Small intestine (tissue), 7 donors: ENCODE measurements at regions not wholly inside any gene's neighbourhood (a gene's known extent, or its start where the extent isn't known, plus 50 kb on each side); places are given as distances from the start of the nearest gene placed in this dataset.

Experiments used
- DNase-seq, 2 donors: peaks; one replicate each; pipeline versions ENCODE4 v3.0.0 to v3.0.0-alpha.2; 2013
- FAIRE-seq: peaks from 2 replicates; lab custom pipeline; 2012; peaks lifted over from hg19 to GRCh38; lab: Jason Lieb, UNC
- H3K27ac ChIP-seq, 3 donors: one replicate each; pipeline ENCODE4 v1.5.1; 2013; ENCODE audit warnings: low read length in 2 of 3, mild to moderate bottlenecking in 2 of 3, control low read depth in 1 of 3, inconsistent platforms in 1 of 3, low read depth in 1 of 3, moderate library complexity in 1 of 3
- H3K27me3 ChIP-seq, 3 donors: one replicate each; pipeline ENCODE4 v1.6.1; 2013; ENCODE audit warnings: low read length in 3 of 3, inconsistent platforms in 1 of 3; ENCODE audit not compliant: control insufficient read depth in 3 of 3, insufficient read depth in 3 of 3
- H3K36me3 ChIP-seq, 3 donors: one replicate each; pipeline ENCODE4 v1.6.1; 2013; ENCODE audit warnings: low read length in 3 of 3, inconsistent platforms in 1 of 3, low read depth in 1 of 3, mild to moderate bottlenecking in 1 of 3, moderate library complexity in 1 of 3; ENCODE audit not compliant: control insufficient read depth in 3 of 3, insufficient read depth in 2 of 3
- H3K4me1 ChIP-seq, 3 donors: one replicate each; pipeline ENCODE4 v1.6.1; 2013; ENCODE audit warnings: low read length in 2 of 3, inconsistent platforms in 1 of 3, low read depth in 1 of 3, mild to moderate bottlenecking in 1 of 3, moderate library complexity in 1 of 3; ENCODE audit not compliant: control insufficient read depth in 3 of 3, insufficient read depth in 2 of 3
- H3K4me3 ChIP-seq, 3 donors: one replicate each; pipeline ENCODE4 v1.5.1; 2013; ENCODE audit warnings: low read length in 3 of 3, control low read depth in 1 of 3, inconsistent platforms in 1 of 3, low read depth in 1 of 3, mild to moderate bottlenecking in 1 of 3, moderate library complexity in 1 of 3
- H3K9me3 ChIP-seq, 2 donors: one replicate each; pipeline ENCODE4 v1.6.1; 2013; ENCODE audit warnings: low read depth in 1 of 2, low read length in 1 of 2; ENCODE audit not compliant: control insufficient read depth in 2 of 2, insufficient read depth in 1 of 2
- WGBS, 3 donors: extraction: QIAGEN DNeasy Blood & Tissue Kit; methylation state at CpG; one replicate each; pipeline ENCODE4 v1.1.7; 2013; 5-methylcytosine and 5-hydroxymethylcytosine counted together
- donor health status: healthy with polysubstance abuse.
- donor health status: control.
- donor health status: control.
- donor health status: Bipolar disorder and iron deficiency.
- donor health status: healthy.

DNA sequence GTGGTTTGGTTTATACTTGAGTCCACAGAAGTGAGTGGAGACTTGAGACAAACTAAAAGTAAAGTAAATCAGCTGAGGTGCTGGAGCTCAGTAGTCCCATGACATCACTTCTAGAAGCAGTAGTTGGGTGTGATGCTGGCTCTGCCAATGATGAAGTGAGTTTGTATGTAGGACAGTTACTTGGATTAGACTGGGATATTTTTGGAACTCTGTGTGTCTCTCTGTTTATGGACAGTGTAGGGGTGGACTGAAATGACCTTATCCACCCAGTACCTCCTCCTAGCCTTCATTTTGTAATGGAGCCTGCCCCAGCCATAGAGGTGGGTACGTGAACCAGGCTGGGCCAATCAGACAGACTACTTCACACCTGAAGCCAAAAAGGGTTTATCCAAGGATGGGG is 52.2 kb downstream of the POLR1D start:
- H3K27me3 ChIP-seq, result no peaks in the 10 kb centered on the region
- no peaks in the 10 kb centered on the region for H3K36me3 ChIP-seq
- H3K4me1 ChIP-seq, result no peaks in the 10 kb centered on the region
- no peak overlapping the region for H3K27ac ChIP-seq
- DNase-seq, result no peak
- no peak overlapping the region for H3K4me3 ChIP-seq
- peaks cover 0 to 3% of the 10 kb centered on the region in 2 donors for H3K9me3 ChIP-seq
- 87 to 92% (median 88%) methylated on average over 1 of the region's 1 CpG for whole genome bisulfite sequencing, 3 donors
- FAIRE-seq, result no peak

DNA sequence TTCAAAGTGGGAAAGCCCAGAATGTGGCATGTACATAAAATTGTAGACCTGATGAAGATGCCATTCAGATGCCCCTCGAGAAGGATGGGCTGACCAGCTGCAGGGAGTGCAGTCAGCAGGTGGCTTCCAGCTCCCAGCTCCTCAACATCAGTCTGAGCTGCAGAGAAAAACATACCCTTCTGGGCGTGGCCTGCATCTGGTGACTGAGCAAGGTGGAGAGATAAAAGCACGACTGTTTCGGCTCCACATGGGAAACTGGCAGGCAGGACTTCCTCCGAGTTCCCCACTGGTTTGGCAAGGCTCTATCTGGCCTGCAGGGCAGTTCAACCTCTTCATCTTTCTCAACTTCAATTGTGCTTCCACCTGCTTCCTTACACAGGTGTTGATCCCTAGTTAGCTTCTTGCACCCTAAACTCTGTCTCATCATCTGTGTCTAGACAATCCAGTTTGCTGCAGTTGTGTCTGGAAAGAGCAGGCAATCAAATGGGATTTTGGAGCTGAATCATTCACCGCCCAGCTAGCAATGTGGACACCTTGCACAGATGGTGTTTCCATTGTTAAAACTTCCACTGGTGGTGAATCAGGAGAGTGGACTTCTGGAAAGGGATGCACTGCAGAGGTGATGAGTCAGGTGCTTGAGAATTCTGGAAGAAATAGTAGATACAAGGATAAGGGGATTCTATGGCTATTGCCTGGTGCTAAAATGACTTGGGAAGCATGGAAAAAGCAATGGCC is 56.8 kb downstream of the POLR1D start:
- Histone ChIP-seq H3K27ac (no peak overlapping the region), H3K4me1 (no peaks in the 10 kb centered on the region), H3K36me3 (no peaks in the 10 kb centered on the region), H3K9me3 (no peaks in the 10 kb centered on the region), H3K27me3 (no peaks in the 10 kb centered on the region), H3K4me3 (no peak overlapping the region)
- DNase-seq (peak; percentile 40 to 42), FAIRE-seq (no peak)
- WGBS, 3 donors, result 28 to 63% (median 40%) methylated on average over 6 of the region's 6 CpGs

DNA sequence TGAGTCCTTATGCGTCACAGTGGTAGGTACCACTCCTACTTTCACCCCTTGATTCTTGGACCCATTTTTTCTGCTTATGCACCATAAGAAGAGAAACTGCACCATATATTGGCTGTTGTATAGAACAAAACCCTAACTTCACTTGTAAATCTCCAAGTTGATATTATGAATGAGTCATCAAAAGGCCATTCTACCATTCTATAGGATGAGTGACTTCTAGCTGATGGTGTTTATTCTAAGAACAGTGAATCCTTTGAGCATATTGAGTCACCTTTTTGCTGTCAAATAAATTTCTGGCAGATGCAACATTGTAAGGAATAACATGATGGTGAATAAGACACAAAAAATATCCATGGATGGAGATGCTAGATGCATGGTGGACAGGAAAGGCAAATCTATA is 57.7 kb downstream of the POLR1D start:
- H3K27ac ChIP-seq, result no peak overlapping the region
- H3K4me1 ChIP-seq, result no peaks in the 10 kb centered on the region
- no peak overlapping the region for H3K4me3 ChIP-seq
- WGBS, 3 donors, result 92 to 100% (median 96%) methylated on average over 1 of the region's 1 CpG
- no peak for DNase-seq
- H3K36me3 ChIP-seq, result no peaks in the 10 kb centered on the region
- no peaks in the 10 kb centered on the region for H3K9me3 ChIP-seq
- FAIRE-seq, result no peak
- H3K27me3 ChIP-seq, result peaks cover 0 to 2% (median 0%) of the 10 kb centered on the region in 3 donors

DNA sequence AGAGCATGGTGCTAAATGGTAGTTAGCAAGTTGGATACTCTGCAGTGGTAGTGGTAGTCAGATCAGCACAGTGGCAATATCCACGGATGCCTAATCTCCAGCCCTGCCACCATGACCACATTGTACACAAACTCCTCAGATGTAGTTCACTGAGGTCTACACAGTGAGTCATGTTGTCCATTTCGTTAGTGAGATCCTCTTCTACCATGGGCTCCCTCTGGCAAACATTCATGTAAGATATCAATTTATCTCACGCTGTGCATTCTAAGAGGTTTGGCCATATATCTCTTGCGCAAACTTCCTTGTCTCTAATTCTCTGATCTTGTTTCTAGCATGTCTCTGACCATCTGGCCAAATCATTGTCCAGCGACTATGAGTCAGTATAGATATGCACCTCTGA is 58.2 kb downstream of the POLR1D start:
- no peaks in the 10 kb centered on the region for H3K36me3 ChIP-seq
- WGBS, 3 donors, result 74 to 89% (median 85%) methylated on average over 5 of the region's 5 CpGs
- no peak for DNase-seq
- peaks cover 0 to 2% (median 0%) of the 10 kb centered on the region in 3 donors for H3K27me3 ChIP-seq
- no peak for FAIRE-seq
- H3K4me1 ChIP-seq, result no peaks in the 10 kb centered on the region
- no peaks in the 10 kb centered on the region for H3K9me3 ChIP-seq
- H3K4me3 ChIP-seq, result no peak overlapping the region
- no peak overlapping the region for H3K27ac ChIP-seq

DNA sequence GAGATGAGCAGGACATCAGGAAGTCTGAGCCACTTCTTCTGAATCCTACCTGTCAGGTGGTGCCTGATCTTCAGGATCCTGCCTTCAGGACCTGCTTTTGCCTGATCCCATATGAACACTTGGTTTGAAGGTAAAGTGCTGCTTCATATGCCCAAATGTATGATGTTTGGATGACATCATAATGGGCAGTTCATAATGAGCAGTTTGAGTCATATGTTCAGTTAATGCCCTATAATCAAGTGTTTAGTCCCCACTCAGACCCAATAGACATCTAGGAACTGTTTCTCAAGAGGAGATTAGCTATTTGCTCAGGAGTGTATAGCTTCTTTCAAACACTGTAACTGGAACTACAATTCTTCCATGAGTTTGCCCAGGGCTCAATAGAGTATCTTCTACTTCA is 58.8 kb downstream of the POLR1D start:
- H3K4me3 ChIP-seq, result no peak overlapping the region
- no peak for FAIRE-seq

DNA sequence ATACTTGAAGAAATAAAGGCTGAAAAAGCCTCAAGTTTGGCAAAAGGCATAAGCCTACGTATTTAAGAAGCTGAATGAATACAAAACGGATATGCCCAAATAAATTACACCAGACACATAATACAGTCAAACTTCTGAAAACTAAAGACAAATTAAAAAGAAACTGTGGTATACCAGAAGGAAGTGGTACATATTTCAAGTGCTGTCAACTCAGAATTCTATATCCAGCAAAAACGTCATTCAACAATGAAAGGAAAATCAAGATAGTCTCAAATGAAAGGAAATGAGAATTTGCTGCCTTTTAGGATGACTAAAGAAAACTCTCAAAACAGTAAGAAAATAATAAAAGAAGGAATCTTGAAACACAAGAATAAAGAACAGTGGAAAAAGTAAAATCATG is 69.5 kb downstream of the POLR1D start:
- H3K9me3 ChIP-seq, result no peaks in the 10 kb centered on the region
- H3K36me3 ChIP-seq, result no peaks in the 10 kb centered on the region
- DNase-seq (no peak), FAIRE-seq (no peak)
- 77 to 83% (median 78%) methylated on average over 3 of the region's 3 CpGs for WGBS, 3 donors
- H3K27ac ChIP-seq, result no peak overlapping the region
- no peaks in the 10 kb centered on the region for H3K4me1 ChIP-seq
- no peak overlapping the region for H3K4me3 ChIP-seq
- H3K27me3 ChIP-seq, result no peaks in the 10 kb centered on the region

More for the DNA sequence above, 58.8 kb downstream of the POLR1D start:
- no peaks in the 10 kb centered on the region for H3K36me3 ChIP-seq
- no peaks in the 10 kb centered on the region for H3K4me1 ChIP-seq
- H3K27me3 ChIP-seq, result peaks cover 0 to 2% (median 0%) of the 10 kb centered on the region in 3 donors
- no peak overlapping the region for H3K27ac ChIP-seq
- peaks cover 0 to 2% of the 10 kb centered on the region in 2 donors for H3K9me3 ChIP-seq
- no peak for DNase-seq

DNA sequence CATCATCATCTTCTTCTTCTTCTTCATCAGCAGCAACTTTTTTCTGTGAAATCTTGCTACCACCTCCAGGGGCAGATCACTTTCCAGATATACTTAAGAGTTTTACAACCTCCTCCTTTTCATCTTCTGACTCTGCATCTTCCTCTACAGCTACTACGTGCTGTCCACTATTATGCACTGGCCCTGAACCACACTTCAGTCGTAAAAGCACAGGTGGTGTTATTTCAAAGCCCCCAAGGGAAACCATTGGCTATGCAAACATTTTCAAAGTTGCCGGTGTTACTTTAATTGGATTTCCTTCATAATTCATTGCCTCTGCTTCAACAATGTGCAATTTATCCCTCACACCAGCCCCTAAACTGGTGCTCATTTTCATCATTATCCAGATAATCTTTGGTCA is 75.0 kb downstream of the POLR1D start:
- Histone ChIP-seq H3K27ac (no peak overlapping the region), H3K4me3 (no peak overlapping the region), H3K4me1 (no peaks in the 10 kb centered on the region), H3K9me3 (no peaks in the 10 kb centered on the region), H3K27me3 (no peaks in the 10 kb centered on the region), H3K36me3 (no peaks in the 10 kb centered on the region)
- DNase-seq (no peak), FAIRE-seq (no peak)
- WGBS, 3 donors, result 56 to 74% (median 73%) methylated on average over 3 of the region's 3 CpGs

DNA sequence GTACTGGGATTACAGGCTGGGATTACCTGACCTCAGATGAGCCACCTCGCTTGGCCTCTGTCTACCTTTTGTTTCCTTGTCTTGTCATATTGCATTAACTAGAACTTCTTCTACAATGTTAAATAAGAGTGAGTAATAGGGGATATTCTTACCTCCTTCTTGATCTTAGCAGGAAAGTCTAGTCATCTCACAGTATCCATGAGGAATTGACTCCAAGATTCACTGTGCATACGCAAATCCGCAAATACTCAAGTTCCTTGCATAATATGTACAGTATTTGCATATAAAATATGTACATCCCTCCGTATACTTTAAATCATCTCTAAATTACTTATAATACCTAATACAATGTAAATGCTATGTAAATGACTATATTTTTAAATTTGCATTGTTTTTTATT is 78.3 kb downstream of the POLR1D start:
- Histone ChIP-seq H3K4me1 (no peaks in the 10 kb centered on the region), H3K27me3 (no peaks in the 10 kb centered on the region), H3K9me3 (no peaks in the 10 kb centered on the region), H3K27ac (no peak overlapping the region), H3K4me3 (no peak overlapping the region), H3K36me3 (no peaks in the 10 kb centered on the region)
- FAIRE-seq (no peak), DNase-seq (no peak)
- WGBS, 3 donors, result 72 to 84% (median 84%) methylated on average over 4 of the region's 4 CpGs

DNA sequence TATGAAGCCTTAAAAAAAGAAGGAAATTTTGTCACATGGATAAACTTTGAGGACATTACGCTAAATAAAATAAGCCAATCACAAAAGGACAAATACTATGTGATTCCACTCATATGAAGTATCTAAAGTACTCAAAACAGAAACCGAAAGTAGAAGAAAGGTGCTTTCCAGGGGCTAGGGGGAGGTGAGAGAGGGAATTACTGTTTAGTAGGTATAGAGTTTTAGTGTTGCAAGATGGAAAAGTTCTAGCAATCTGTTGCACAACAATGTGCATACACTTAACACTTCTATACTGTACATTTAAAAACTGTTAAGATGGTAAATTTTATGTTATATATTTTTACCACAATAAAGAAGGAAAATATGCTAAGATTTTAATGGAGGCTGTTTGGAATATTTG is 83.0 kb downstream of the POLR1D start:
- DNase-seq (peak in 1 of 2 donors; percentile 13), FAIRE-seq (no peak)
- H3K9me3 ChIP-seq, result no peaks in the 10 kb centered on the region
- no peak overlapping the region for H3K27ac ChIP-seq
- no peak overlapping the region for H3K4me3 ChIP-seq
- WGBS, 3 donors, result 78 to 89% (median 78%) methylated on average over 2 of the region's 2 CpGs
- H3K27me3 ChIP-seq, result peaks cover 0 to 3% (median 2%) of the 10 kb centered on the region in 3 donors
- H3K4me1 ChIP-seq, result no peaks in the 10 kb centered on the region
- no peaks in the 10 kb centered on the region for H3K36me3 ChIP-seq
